Tibial nerve (tissue), 4 donors: ENCODE measurements at regions not wholly inside any gene's neighbourhood (a gene's known extent, or its start where the extent isn't known, plus 50 kb on each side); places are given as distances from the start of the nearest gene placed in this dataset.

Experiments used
- CTCF ChIP-seq, 5 experiments: fragments of 200-600 bp in 3 of 5; fragments of 450-650 bp in 2 of 5; sonication (generic) in 3 of 5; IDR thresholded peaks; one replicate each; pipeline ENCODE4 v1.5.1; 2016 to 2019; ENCODE audit warnings: antibody characterized with exemption in 5 of 5, mild to moderate bottlenecking in 3 of 5, moderate library complexity in 2 of 5
- EP300 ChIP-seq, 2 donors: sonication (generic); formaldehyde crosslinking; IDR thresholded peaks; one replicate each; pipeline ENCODE4 v1.6.1; 2017; ENCODE audit warnings: antibody characterized with exemption in 2 of 2, mild to moderate bottlenecking in 1 of 2
- POLR2A ChIP-seq, 2 donors: fragments of 450-650 bp; IDR thresholded peaks; one replicate each; pipeline ENCODE4 v1.6.1; 2017; ENCODE audit warnings: antibody characterized with exemption in 2 of 2, mild to moderate bottlenecking in 2 of 2, moderate library complexity in 2 of 2

- TF ChIP-seq CTCF (IDR thresholded peaks at IDR 0.05) (no peak), EP300 (IDR thresholded peaks at IDR 0.05) (no peak), POLR2A (IDR thresholded peaks at IDR 0.05) (no peak)
These were observed 376.6 kb downstream of the DSEL start for GRCh38 chr18:67139899-67140298.
